ENCODE measurements at regions not wholly inside any gene's neighbourhood (a gene's known extent, or its start where the extent isn't known, plus 50 kb on each side); places are given as distances from the start of the nearest gene placed in this dataset.

DNA sequence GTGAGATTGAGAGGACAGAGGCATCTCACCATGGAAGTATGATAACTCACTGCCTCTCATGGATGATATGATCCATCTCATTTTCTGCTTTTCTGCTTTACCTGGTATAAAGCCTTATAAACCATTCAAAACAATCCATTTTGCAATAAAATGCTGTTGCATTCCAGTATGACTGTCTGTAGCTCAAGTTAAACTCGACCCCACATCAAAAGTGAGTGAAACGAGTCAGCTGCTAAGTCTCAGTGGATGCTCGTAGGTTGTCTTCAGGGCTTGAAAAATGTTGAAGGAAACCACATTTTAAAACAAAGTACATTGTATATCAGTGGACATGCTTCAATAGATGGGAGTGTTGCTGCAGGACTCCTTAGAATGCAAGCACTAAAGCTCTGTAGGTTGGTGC, 839.0 kb downstream of the TUSC7 start:
- WGBS, 2 donors = 70 to 85% methylated on average over 3 of the region's 3 CpGs
- H3K36me3 ChIP-seq = no peaks in the 10 kb centered on the region
- DNase-seq = no peak
- intact Hi-C loops (cut with DNase I) = no loop called here
- TF ChIP-seq, protein P1, sequence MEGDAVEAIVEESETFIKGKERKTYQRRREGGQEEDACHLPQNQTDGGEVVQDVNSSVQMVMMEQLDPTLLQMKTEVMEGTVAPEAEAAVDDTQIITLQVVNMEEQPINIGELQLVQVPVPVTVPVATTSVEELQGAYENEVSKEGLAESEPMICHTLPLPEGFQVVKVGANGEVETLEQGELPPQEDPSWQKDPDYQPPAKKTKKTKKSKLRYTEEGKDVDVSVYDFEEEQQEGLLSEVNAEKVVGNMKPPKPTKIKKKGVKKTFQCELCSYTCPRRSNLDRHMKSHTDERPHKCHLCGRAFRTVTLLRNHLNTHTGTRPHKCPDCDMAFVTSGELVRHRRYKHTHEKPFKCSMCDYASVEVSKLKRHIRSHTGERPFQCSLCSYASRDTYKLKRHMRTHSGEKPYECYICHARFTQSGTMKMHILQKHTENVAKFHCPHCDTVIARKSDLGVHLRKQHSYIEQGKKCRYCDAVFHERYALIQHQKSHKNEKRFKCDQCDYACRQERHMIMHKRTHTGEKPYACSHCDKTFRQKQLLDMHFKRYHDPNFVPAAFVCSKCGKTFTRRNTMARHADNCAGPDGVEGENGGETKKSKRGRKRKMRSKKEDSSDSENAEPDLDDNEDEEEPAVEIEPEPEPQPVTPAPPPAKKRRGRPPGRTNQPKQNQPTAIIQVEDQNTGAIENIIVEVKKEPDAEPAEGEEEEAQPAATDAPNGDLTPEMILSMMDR (IDR thresholded peaks at IDR 0.05) = no peak
- TF ChIP-seq POLR2A (IDR thresholded peaks at IDR 0.05) = no peak
- H3K9me3 ChIP-seq = no peaks in the 10 kb centered on the region
- no peak overlapping the region for H3K27ac ChIP-seq
- no peak overlapping the region for H3K4me3 ChIP-seq (replicated peaks in 1 of 3)
- no peaks in the 10 kb centered on the region for H3K27me3 ChIP-seq
- no peaks in the 10 kb centered on the region for H3K4me1 ChIP-seq

DNA sequence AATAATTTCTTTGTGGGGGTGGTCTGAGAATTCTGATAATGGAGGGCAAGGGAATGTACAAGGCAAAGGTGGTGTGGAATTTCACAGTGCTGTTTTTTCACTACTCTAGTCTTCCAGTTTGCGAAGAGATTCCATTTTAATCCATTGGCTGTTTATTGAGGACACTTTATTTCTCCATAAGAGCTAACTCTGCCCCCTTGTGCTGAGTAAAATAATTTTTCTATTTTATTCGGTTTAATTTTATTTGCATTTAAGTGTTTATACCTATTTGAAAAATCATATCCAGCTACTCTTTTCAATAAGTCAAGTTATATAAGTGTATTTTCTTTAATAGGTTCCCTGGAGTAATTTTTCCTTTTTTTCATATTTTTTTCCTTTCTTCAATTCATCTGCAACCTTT, 840.1 kb downstream of the TUSC7 start:
- TF ChIP-seq, protein P1 (IDR thresholded peaks at IDR 0.05) = peak in 2 of 6 experiments; percentile 11 to 13
- TF ChIP-seq POLR2A (IDR thresholded peaks at IDR 0.05) = no peak
- H3K4me3 ChIP-seq (replicated peaks in 1 of 3) = no peak overlapping the region
- no peaks in the 10 kb centered on the region for H3K9me3 ChIP-seq
- H3K4me1 ChIP-seq = no peaks in the 10 kb centered on the region
- 81 to 87% methylated on average over 2 of the region's 2 CpGs for WGBS, 2 donors
- no peak for DNase-seq
- H3K36me3 ChIP-seq = no peaks in the 10 kb centered on the region
- intact Hi-C loops (cut with DNase I) = no loop called here
- H3K27ac ChIP-seq = no peak overlapping the region
- H3K27me3 ChIP-seq = no peaks in the 10 kb centered on the region

DNA sequence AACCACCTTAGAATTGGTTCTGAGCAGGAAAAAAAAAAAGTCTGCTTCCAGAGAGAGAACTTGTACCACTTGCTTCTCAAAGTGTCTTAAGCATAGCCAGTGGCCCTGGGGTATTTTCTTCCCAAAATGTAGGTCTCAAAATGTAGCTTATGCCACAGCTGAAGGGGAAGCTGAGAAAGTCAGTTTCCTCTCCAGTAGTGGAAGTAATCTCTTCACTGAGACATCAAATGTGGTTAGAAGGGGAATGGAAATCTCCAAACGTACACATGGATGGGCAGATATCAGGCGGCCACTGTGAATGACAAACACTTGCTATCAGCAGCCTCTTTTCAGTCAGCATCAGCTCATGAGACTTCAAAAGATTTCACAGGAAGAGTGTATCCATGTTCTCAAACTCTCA, 841.2 kb downstream of the TUSC7 start:
- intact Hi-C loops (cut with DNase I) = no loop called here
- H3K9me3 ChIP-seq = no peaks in the 10 kb centered on the region
- no peak for TF ChIP-seq POLR2A (IDR thresholded peaks at IDR 0.05)
- TF ChIP-seq, protein P1 (IDR thresholded peaks at IDR 0.05) = no peak
- H3K4me1 ChIP-seq = no peaks in the 10 kb centered on the region
- H3K4me3 ChIP-seq (replicated peaks in 1 of 3) = no peak overlapping the region
- no peak for DNase-seq
- H3K27ac ChIP-seq = no peak overlapping the region
- H3K27me3 ChIP-seq = no peaks in the 10 kb centered on the region
- 88% methylated on average over 2 of the region's 2 CpGs for WGBS, 2 donors
- no peaks in the 10 kb centered on the region for H3K36me3 ChIP-seq

DNA sequence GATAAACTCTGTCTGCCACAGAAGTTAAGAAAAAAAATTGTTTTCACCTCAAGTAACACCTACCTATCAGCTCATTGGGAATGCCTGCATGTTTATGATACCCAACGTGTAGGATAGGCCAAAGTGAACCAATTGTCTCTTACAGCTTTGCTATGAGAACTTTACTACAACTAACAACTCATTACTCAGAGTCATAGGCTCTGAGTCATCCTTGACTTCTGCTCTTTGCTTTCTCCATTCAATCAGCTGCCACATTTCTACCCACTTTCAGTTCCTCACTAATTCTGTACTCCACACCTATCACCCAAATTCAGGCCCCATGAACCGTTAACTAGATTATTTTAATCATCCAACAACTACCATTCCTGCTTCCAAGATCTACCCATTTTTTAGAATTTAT, 843.9 kb downstream of the TUSC7 start:
- TF ChIP-seq POLR2A (IDR thresholded peaks at IDR 0.05) = no peak
- TF ChIP-seq, protein P1 (IDR thresholded peaks at IDR 0.05) = no peak
- H3K4me3 ChIP-seq (replicated peaks in 1 of 3) = no peak overlapping the region
- WGBS, 2 donors = 76 to 77% methylated on average over 2 of the region's 2 CpGs
- H3K27ac ChIP-seq = no peak overlapping the region
- H3K9me3 ChIP-seq = no peaks in the 10 kb centered on the region
- H3K36me3 ChIP-seq = no peaks in the 10 kb centered on the region
- no peaks in the 10 kb centered on the region for H3K4me1 ChIP-seq
- H3K27me3 ChIP-seq = no peaks in the 10 kb centered on the region
- intact Hi-C loops (cut with DNase I) = no loop called here
- DNase-seq = no peak

DNA sequence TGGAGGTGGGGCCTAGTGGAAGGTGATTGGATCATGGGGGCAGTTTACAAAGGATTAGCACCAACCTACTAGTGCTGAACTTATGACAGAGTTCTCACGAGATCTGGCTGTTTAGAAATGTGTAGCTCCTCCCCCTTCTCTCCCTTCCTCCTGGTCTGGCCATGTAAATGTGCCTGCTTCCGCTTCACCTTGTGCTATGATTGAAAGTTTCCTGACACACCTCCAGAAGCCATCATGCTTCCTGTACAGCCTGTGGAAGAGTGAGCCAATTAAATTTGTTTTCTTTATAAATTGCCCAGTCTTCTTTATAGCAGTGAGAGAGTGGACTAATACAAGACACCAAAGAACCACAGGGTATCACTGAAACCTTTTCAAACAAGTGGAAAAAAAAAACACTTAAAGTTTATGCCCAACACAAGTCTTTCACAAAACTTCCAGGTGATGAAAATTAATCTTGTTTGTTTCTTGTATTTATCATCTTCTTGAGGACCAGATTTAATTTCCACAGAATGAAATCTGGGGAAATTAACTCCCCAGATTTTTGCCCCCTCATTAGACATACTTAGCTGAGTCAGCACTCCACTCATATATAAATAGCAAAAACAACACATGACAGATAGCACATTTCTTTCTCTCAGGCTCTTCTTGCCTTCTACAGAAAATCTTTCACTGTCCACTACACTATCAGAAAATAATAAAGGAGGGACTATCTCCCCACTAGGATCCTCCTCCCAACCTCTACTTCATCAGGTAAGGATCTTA, 847.2 kb downstream of the TUSC7 start:
- intact Hi-C loops (cut with DNase I) = no loop called here
- no peak for DNase-seq
- 44 to 88% methylated on average over 2 of the region's 2 CpGs for WGBS, 2 donors
- no peaks in the 10 kb centered on the region for H3K36me3 ChIP-seq
- no peak for TF ChIP-seq POLR2A (IDR thresholded peaks at IDR 0.05)
- TF ChIP-seq, protein P1 (IDR thresholded peaks at IDR 0.05) = no peak
- H3K9me3 ChIP-seq = no peaks in the 10 kb centered on the region
- H3K27me3 ChIP-seq = no peaks in the 10 kb centered on the region
- no peak overlapping the region for H3K4me3 ChIP-seq (replicated peaks in 1 of 3)
- H3K27ac ChIP-seq = no peak overlapping the region
- no peaks in the 10 kb centered on the region for H3K4me1 ChIP-seq

Measured in thyroid gland (tissue), 4 donors.